GM19023 (cell line): ENCODE measurements at regions not wholly inside any gene's neighbourhood (a gene's known extent, or its start where the extent isn't known, plus 50 kb on each side); places are given as distances from the start of the nearest gene placed in this dataset.
A peak's percentile ranks its signal among the peaks of the same experiment; 100 is the strongest.

Experiments
- ATAC-seq: cut with Tn5 transposase; IDR thresholded peaks from one replicate; pipeline ENCODE4 v1.9.1; 2021; ENCODE audit warnings: mild to moderate bottlenecking, moderate library complexity; ENCODE audit not compliant: unreplicated experiment

- ATAC-seq, result no peak
These were observed 243.9 kb upstream of the POT1 start for GRCh38 chr7:125173571-125173970.

- no peak for ATAC-seq
These were observed 239.5 kb upstream of the POT1 start for GRCh38 chr7:125169088-125169487.

DNA sequence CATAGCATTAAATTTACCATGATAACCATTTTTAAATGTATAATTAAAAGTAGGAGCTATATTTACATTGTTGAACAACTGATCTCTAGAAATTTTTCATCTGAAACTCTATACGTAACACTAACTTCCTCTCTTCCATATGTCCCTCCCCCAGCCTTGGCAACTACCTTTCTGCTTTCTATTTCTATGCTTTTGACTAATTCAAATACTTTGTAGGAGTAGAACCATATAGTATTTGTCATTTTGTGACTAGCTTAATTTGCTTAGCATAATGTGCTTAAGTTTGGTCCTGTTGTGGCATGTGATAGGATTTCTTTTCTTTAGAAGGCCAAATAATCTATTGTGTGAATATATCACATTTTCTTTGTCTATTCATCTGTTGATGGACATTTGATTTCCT is 225.3 kb upstream of the POT1 start:
- no peak for ATAC-seq

GRCh38 chr7:125149151-125149550 is 219.5 kb upstream of the POT1 start:
- no peak for ATAC-seq

DNA sequence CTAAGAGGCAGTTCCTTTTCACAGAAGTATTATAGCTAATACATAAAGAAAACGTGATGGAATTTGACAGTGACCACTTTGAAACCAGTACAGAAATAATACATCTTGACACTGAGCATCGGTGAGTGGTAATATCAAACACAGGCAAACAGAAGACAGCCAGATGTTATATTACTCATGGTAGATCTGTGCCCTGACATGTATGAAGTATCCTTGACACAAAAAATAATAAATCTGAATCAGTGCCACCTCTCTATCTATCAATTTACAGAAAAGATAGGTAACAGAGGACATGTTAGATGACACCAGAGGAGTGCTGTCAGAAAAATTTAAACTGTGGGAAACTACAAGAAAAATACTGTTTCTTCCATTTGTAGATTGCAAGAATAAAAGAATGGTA is 217.4 kb upstream of the POT1 start:
- ATAC-seq, result no peak

GRCh38 chr7:125136755-125137532 is 207.3 kb upstream of the POT1 start:
- ATAC-seq, result no peak

- ATAC-seq, result no peak
These were observed 206.7 kb upstream of the POT1 start for GRCh38 chr7:125136341-125136740.

DNA sequence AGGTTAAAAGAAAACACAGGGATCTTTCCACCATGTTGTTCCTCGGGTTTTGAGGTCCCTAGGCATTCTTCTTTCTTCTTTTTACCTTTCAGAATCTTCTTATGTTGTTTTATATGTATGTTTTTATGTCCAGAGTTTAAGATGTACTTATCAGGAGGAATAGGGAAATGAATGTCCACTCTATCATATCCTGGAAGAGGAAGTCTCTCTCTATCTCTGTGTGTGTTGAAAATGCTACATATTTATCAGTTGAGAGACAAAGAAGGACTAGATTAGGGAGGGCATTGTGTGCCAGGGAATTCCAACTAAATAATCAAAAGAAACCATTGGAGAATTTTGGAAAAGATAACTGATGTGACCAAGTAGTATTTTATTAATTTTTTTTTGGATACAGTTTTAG is 200.5 kb upstream of the POT1 start:
- no peak for ATAC-seq

GRCh38 chr7:125127304-125127703 is 197.7 kb upstream of the POT1 start:
- ATAC-seq, result no peak

GRCh38 chr7:125126376-125126775 is 196.8 kb upstream of the POT1 start:
- no peak for ATAC-seq

DNA sequence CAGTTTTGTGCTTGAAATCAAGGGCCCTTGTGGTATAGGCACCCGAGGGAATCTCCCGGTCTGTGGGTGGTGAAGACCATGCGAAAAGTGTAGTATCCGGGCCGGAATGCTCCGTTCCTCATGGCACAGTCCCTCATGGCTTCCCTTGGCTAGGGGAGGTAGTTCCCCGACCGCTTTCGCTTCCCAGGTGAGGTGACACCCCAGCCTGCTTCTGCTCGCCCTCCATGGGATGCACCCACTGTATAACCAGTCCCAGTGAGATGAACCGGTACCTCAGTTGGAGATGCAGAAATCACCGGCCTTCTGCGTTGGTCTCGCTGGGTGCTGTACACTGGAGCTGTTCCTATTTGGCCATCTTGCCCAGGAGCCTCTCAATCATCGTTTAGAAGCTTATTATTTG is 195.7 kb upstream of the POT1 start:
- ATAC-seq, result no peak

DNA sequence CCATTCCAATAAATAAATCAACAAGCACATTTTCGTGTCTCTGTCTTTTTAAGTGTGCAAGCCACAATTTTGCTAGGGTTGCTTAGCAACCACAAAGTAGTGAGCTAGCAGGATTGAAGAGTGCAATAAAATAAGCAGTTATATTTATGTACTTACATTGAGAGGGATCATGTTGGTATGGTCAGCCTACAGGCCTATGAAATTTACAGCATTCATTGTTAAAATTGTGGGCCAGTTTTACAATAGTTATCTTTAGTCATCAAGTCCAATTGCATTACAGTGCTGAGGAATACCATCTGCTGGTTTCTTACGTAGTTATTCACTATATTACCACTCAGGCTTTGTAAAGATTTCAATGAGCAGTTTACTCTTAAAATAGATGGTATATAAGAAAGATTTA is 192.5 kb upstream of the POT1 start:
- no peak for ATAC-seq

- no peak for ATAC-seq
These were observed 190.0 kb upstream of the POT1 start for GRCh38 chr7:125119559-125120115.

DNA sequence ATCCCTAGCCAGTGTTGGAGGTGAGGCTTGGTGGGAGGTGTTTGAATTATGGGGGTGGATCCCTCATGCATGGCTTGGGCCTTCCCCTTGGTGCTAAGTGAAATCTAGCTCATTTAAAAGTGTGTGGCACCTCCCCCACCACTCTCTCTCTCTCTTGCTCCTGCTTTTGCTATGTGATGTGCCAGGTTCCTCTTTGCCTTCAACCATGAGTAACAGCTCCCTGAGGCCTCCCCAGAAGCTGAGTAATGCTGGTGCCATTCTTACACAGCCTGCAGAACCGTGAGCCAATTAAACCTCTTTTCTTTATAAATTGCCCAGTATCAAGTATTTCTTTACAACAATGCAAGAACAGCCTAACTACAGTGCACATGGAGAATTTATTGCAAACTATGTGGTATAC is 188.8 kb upstream of the POT1 start:
- no peak for ATAC-seq

GRCh38 chr7:125112850-125113249 is 183.2 kb upstream of the POT1 start:
- no peak for ATAC-seq

DNA sequence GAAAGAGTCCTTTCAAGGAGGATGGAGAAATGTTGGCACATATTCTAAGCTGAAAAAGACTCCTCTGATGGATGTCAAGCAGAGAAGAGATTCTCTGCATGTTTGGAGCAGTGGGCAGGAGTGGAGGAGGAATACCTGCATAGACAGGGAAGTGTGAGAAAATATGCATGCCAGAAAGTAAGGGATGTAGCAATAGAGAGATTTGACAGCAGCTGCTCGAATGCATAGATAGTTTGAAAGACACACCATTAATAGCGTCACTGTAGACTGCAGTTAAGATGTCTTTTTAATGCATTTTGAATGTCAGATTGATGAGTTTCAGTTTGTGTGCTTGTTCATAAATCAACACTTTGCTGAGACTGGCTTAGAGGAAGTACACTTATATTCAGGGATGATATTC is 169.9 kb upstream of the POT1 start:
- no peak for ATAC-seq

DNA sequence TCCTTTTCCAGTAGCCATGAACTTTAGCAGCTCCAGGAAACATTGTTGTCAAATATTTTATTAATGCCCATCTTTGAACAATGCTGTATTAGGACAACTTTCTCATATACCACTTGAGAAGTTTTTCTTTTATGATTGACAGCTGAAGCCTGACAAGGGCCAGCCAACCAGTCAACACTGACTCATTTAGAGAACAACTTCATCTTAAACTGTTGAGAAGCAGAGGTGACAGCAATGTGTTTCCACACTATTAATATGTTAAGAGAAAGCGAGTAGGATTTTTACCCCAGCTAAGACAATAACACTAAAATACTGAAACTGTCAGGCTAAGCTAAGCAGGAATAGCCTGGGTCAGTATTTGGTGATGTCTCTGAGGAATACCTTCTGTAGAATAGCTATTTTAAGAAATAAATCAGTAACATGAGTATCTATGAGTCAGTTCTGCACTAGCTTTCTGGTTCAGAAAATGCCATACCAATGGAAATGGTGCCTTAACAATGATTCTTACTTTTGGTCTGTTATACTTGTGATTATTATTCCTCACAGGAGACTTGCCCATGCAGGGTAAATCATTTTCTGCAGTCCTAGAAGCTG is 168.8 kb upstream of the POT1 start:
- peak; percentile 95 for ATAC-seq

- ATAC-seq, result no peak
These were observed 161.0 kb upstream of the POT1 start for GRCh38 chr7:125090596-125090995.

GRCh38 chr7:125089171-125089570 is 159.5 kb upstream of the POT1 start:
- no peak for ATAC-seq

DNA sequence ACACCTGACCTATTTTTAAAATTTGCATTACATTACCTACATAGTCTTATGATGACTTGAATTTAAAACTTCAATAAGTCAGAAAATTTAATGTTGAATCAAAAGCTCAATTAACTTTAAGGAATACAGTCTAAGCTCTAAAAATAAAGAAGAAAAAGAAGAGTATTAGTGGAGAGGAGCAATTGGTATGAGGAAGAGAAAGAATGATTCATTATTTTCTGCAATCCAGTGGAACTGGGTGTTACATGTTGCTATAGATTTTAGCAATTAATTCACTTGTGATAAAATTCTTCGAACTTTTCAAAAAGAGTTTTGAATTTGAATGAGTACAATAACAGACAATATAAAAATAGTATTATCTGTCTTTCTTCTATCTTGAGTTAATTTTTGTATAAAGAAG is 158.9 kb upstream of the POT1 start:
- ATAC-seq, result no peak

GRCh38 chr7:125085084-125085483 is 155.5 kb upstream of the POT1 start:
- ATAC-seq, result no peak

- no peak for ATAC-seq
These were observed 154.6 kb upstream of the POT1 start for GRCh38 chr7:125084196-125084595.

- no peak for ATAC-seq
These were observed 144.5 kb upstream of the POT1 start for GRCh38 chr7:125074141-125074540.
